GM12878 (cell line): ENCODE measurements at regions not wholly inside any gene's neighbourhood (a gene's known extent, or its start where the extent isn't known, plus 50 kb on each side); places are given as distances from the start of the nearest gene placed in this dataset.

Experiments used
- ATAC-seq: fragments of 200-7000 bp; cut with Tn5 transposase; 3 replicates; pipeline ENCODE4 v1.9.1; 2020; ENCODE audit warnings: mild to moderate bottlenecking, moderate library complexity
- BruUV-seq: library from RNA; stranded (reverse); fragments of 400-500 nt; replicated peaks from 2 replicates; lab custom pipeline; 2021; lab: Mats Ljungman, UMichigan
- CTCF ChIA-PET: fragments of 300-600 bp; sonication (Branson Sonifier 250); formaldehyde crosslinking; extraction: SDS; loops from one replicate; lab custom pipeline; 2021; ENCODE audit warnings: inconsistent platforms; lab: Yijun Ruan, JAX
- POLR2A ChIA-PET: fragments of 350-600 bp; formaldehyde crosslinking; extraction: SDS; loops from one replicate; lab custom pipeline; 2021; ENCODE audit warnings: inconsistent platforms; lab: Charles Lee
- RAD21 ChIA-PET: fragments of 300-600 bp; sonication (Branson Sonifier 250); formaldehyde crosslinking; loops from one replicate; lab custom pipeline; 2023; ENCODE audit warnings: antibody characterized with exemption; ENCODE audit not compliant: unreplicated experiment; lab: Charles Lee
- SMC1A ChIA-PET: fragments of 300-600 bp; sonication (Branson Sonifier 250); formaldehyde crosslinking; loops from one replicate; lab custom pipeline; 2023; ENCODE audit not compliant: unreplicated experiment, uncharacterized antibody; lab: Charles Lee
- DNase-seq: peaks from one replicate; pipeline ENCODE4 v3.0.0-alpha.2; 2011; ENCODE audit warnings: low read depth, low spot score
- FAIRE-seq: peaks from 3 replicates; lab custom pipeline; 2011; peaks lifted over from hg19 to GRCh38; lab: Jason Lieb, UNC
- H2AFZ ChIP-seq: 2 replicates; pipeline ENCODE4 v1.6.0; 2011; ENCODE audit warnings: low read depth, low read length, control low read depth; ENCODE audit not compliant: control insufficient read depth
- H3K27ac ChIP-seq: 2 replicates; pipeline ENCODE4 v1.5.1; 2011; ENCODE audit warnings: control low read depth; ENCODE audit not compliant: control insufficient read depth, insufficient read depth
- H3K27me3 ChIP-seq, 2 experiments: replicated peaks in 1 of 2; 2 replicates each; pipeline versions ENCODE4 v1.6.0 to v1.6.1; 2011; ENCODE audit warnings: low read length in 1 of 2; ENCODE audit not compliant: control insufficient read depth in 2 of 2, insufficient read depth in 2 of 2
- H3K36me3 ChIP-seq, 2 experiments: 2 replicates each; pipeline ENCODE4 v1.5.1; 2011; ENCODE audit warnings: low read length in 1 of 2; ENCODE audit not compliant: control insufficient read depth in 2 of 2, insufficient read depth in 2 of 2
- H3K4me1 ChIP-seq: 2 replicates; pipeline ENCODE4 v1.6.1; 2011; ENCODE audit warnings: mild to moderate bottlenecking, low read length, moderate library complexity, mixed read lengths; ENCODE audit not compliant: control insufficient read depth, insufficient read depth
- H3K4me2 ChIP-seq: 2 replicates; pipeline ENCODE4 v1.6.0; 2011; ENCODE audit warnings: control low read depth; ENCODE audit not compliant: control insufficient read depth, insufficient read depth
- H3K4me3 ChIP-seq: fragments of 200-600 bp; sonication (generic); 2 replicates; pipeline ENCODE4 v1.5.1; 2016
- H3K79me2 ChIP-seq: 2 replicates; pipeline ENCODE4 v1.6.0; 2011; ENCODE audit warnings: low read length; ENCODE audit not compliant: control insufficient read depth, insufficient read depth
- H3K9ac ChIP-seq: 2 replicates; pipeline ENCODE4 v1.8.0; 2011; ENCODE audit warnings: low read length, control low read depth, mixed read lengths; ENCODE audit not compliant: control insufficient read depth, insufficient read depth
- H3K9me3 ChIP-seq: replicated peaks from 3 replicates; pipeline ENCODE4 v1.5.1; 2011; ENCODE audit warnings: mild to moderate bottlenecking, low read length; ENCODE audit not compliant: control insufficient read depth, insufficient read depth
- H4K20me1 ChIP-seq: 2 replicates; pipeline ENCODE4 v1.6.0; 2011; ENCODE audit not compliant: control insufficient read depth, insufficient read depth
- BCL11A ChIP-seq: IDR thresholded peaks from 2 replicates; pipeline ENCODE4 v1.6.1; 2011; ENCODE audit warnings: low read depth, low read length
- EGR1 ChIP-seq, 2 experiments: IDR thresholded peaks; 1 replicate in 1 of 2; 2 replicates in 1 of 2; pipeline ENCODE4 v1.6.1; 2011 to 2012; ENCODE audit warnings: low read depth in 2 of 2, low read length in 2 of 2, borderline replicate concordance in 1 of 2, mild to moderate bottlenecking in 1 of 2, moderate library complexity in 1 of 2
- FOXM1 ChIP-seq: IDR thresholded peaks from 2 replicates; pipeline ENCODE4 v1.6.1; 2012; ENCODE audit warnings: low read depth, mild to moderate bottlenecking, inconsistent platforms, low read length, moderate library complexity
- HSF1 ChIP-seq: fragments of 150-350 bp; IDR thresholded peaks from 2 replicates; pipeline ENCODE4 v1.6.1; 2014; ENCODE audit warnings: mild to moderate bottlenecking, low read depth, low read length
- IRF4 ChIP-seq: IDR thresholded peaks from 2 replicates; pipeline ENCODE4 v1.6.1; 2011; ENCODE audit warnings: low read depth, low read length
- MEF2B ChIP-seq: fragments of 450-650 bp; IDR thresholded peaks from 2 replicates; pipeline ENCODE4 v1.6.1; 2018; ENCODE audit warnings: mild to moderate bottlenecking, moderate library complexity; ENCODE audit not compliant: partially characterized antibody, poor library complexity, severe bottlenecking
- POLR2AphosphoS5 ChIP-seq: IDR thresholded peaks from 2 replicates; pipeline ENCODE4 v1.6.1; 2011; ENCODE audit warnings: mild to moderate bottlenecking, low read length, inconsistent platforms
- RAD51 ChIP-seq: fragments of 450-650 bp; IDR thresholded peaks from 2 replicates; pipeline ENCODE4 v1.6.1; 2016; ENCODE audit warnings: moderate library complexity, mild to moderate bottlenecking, inconsistent platforms
- RFX5 ChIP-seq: IDR thresholded peaks from 2 replicates; pipeline ENCODE4 v1.6.1; 2011; ENCODE audit warnings: low read depth, low read length, improper control_type of control experiment
- RUNX3 ChIP-seq: IDR thresholded peaks from 2 replicates; pipeline ENCODE4 v1.6.1; 2012; ENCODE audit warnings: low read length, inconsistent platforms
- SKIL ChIP-seq: fragments of 450-650 bp; IDR thresholded peaks from 2 replicates; pipeline ENCODE4 v1.6.1; 2017; ENCODE audit warnings: mild to moderate bottlenecking, low read depth, inconsistent platforms; ENCODE audit not compliant: poor library complexity, severe bottlenecking
- SRF ChIP-seq, 2 experiments: IDR thresholded peaks; 2 replicates each; pipeline ENCODE4 v1.6.1; 2011; ENCODE audit warnings: low read depth in 2 of 2, low read length in 2 of 2, mild to moderate bottlenecking in 1 of 2, moderate library complexity in 1 of 2
- YBX1 ChIP-seq: fragments of 450-650 bp; IDR thresholded peaks from 2 replicates; pipeline ENCODE4 v1.6.1; 2016; ENCODE audit warnings: antibody characterized with exemption
- ZNF687 ChIP-seq: fragments of 450-650 bp; IDR thresholded peaks from 2 replicates; pipeline ENCODE4 v1.6.1; 2017; ENCODE audit warnings: mild to moderate bottlenecking, moderate library complexity
- ZZZ3 ChIP-seq: IDR thresholded peaks from 2 replicates; pipeline ENCODE4 v1.6.1; 2011; ENCODE audit warnings: low read depth; ENCODE audit not compliant: control insufficient read depth, insufficient read length
- WGBS: methylation state at CpG from one replicate; pipeline ENCODE4 v1.1.6; 2016; ENCODE audit warnings: low lambda C conversion rate; ENCODE audit not compliant: insufficient replicate concordance, insufficient coverage; ENCODE audit errors: missing lambda C conversion rate; 5-methylcytosine and 5-hydroxymethylcytosine counted together
- in situ Hi-C: fragments of 300-500 bp; cut with MboI; formaldehyde crosslinking; loops from 9 replicates; pipeline ENCODE4 v1.14.3; 2018; ENCODE audit warnings: mixed read lengths
- intact Hi-C: fragments of 100-400 bp; cut with micrococcal nuclease; formaldehyde crosslinking; loops from one replicate; pipeline ENCODE4 v1.14.2; 2022; ENCODE audit not compliant: unreplicated experiment
- TF ChIP-seq, protein P1 (sequence below): IDR thresholded peaks from 2 replicates; pipeline ENCODE4 v1.6.1; 2011; ENCODE audit warnings: low read depth, low read length, improper control_type of control experiment, borderline replicate concordance

DNA sequence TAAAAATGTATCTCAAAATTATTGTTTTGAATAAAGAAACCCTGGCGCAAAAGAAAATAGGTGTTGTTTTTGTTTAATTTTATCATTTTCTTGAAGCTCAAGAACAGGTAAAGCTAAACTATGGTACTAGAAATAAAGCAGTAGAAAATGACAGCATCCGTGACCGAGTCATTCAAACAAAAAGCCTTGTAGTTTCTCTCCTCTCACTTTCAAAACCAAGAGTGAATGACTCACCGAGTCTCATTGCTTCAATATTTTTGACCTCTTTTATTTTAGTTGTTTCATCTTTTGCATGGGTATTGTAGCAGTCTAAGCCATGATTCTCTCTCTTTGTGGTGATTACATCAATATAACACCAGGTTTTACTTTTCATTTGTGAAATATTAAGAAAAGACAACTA, 396.5 kb downstream of the POM121L12 start:
- intact Hi-C loops (no loop called here), in situ Hi-C loops (no loop called here)
- ATAC-seq (no peak), DNase-seq (no peak), FAIRE-seq (no peak)
- H3K36me3 ChIP-seq = no peaks in the 10 kb centered on the region
- no peaks in the 10 kb centered on the region for H3K4me1 ChIP-seq
- H3K4me2 ChIP-seq = no peak overlapping the region
- ChIA-PET RAD21 (no interaction called here), POLR2A (no interaction called here), CTCF (no interaction called here), SMC1A (no interaction called here)
- no peak overlapping the region for H3K4me3 ChIP-seq
- no peak overlapping the region for H3K27ac ChIP-seq
- no peak overlapping the region for H3K9ac ChIP-seq
- no peaks in the 10 kb centered on the region for H3K27me3 ChIP-seq
- no peaks in the 10 kb centered on the region for H4K20me1 ChIP-seq
- no TSS peak for BruUV-seq
- H3K79me2 ChIP-seq = no peaks in the 10 kb centered on the region
- H2AFZ ChIP-seq = no peak overlapping the region
- no peaks in the 10 kb centered on the region for H3K9me3 ChIP-seq
- WGBS = 45% methylated on average over 4 of the region's 4 CpGs
- TF ChIP-seq HSF1 (no peak), RAD51 (no peak), POLR2AphosphoS5 (no peak), SRF (IDR thresholded peaks at IDR 0.05; ENCODE audit: low read depth in 2 of 2, low read length in 2 of 2) (no peak), IRF4 (no peak), ZNF687 (no peak), SKIL (no peak), BCL11A (no peak), ZZZ3 (no peak), FOXM1 (no peak), RUNX3 (no peak), RFX5 (no peak), YBX1 (no peak), EGR1 (IDR thresholded peaks at IDR 0.05; ENCODE audit: borderline replicate concordance in 1 of 2, low read depth in 2 of 2, low read length in 2 of 2) (no peak), MEF2B (no peak)
- TF ChIP-seq, protein P1, sequence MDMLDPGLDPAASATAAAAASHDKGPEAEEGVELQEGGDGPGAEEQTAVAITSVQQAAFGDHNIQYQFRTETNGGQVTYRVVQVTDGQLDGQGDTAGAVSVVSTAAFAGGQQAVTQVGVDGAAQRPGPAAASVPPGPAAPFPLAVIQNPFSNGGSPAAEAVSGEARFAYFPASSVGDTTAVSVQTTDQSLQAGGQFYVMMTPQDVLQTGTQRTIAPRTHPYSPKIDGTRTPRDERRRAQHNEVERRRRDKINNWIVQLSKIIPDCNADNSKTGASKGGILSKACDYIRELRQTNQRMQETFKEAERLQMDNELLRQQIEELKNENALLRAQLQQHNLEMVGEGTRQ = no peak
